ENCODE measurements at regions not wholly inside any gene's neighbourhood (a gene's known extent, or its start where the extent isn't known, plus 50 kb on each side); places are given as distances from the start of the nearest gene placed in this dataset.
A peak's percentile ranks its signal among the peaks of the same experiment; 100 is the strongest.

GRCh38 chr3:187977659-187978058, 176.3 kb upstream of the LPP start:
- H3K4me1 ChIP-seq (ENCODE audit: control insufficient read depth in 1 of 2, insufficient read depth in 1 of 2, low read depth in 1 of 2, low read length in 1 of 2): peaks cover 32 to 42% of the 10 kb centered on the region in 2 experiments
- H3K27ac ChIP-seq: peak overlapping the region; percentile 69
- H3K9me3 ChIP-seq: no peaks in the 10 kb centered on the region
- H3K36me3 ChIP-seq: no peaks in the 10 kb centered on the region
- no peaks in the 10 kb centered on the region for H3K27me3 ChIP-seq
- TF ChIP-seq, protein P1, sequence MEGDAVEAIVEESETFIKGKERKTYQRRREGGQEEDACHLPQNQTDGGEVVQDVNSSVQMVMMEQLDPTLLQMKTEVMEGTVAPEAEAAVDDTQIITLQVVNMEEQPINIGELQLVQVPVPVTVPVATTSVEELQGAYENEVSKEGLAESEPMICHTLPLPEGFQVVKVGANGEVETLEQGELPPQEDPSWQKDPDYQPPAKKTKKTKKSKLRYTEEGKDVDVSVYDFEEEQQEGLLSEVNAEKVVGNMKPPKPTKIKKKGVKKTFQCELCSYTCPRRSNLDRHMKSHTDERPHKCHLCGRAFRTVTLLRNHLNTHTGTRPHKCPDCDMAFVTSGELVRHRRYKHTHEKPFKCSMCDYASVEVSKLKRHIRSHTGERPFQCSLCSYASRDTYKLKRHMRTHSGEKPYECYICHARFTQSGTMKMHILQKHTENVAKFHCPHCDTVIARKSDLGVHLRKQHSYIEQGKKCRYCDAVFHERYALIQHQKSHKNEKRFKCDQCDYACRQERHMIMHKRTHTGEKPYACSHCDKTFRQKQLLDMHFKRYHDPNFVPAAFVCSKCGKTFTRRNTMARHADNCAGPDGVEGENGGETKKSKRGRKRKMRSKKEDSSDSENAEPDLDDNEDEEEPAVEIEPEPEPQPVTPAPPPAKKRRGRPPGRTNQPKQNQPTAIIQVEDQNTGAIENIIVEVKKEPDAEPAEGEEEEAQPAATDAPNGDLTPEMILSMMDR (IDR thresholded peaks at IDR 0.05): no peak
- H3K4me3 ChIP-seq (ENCODE audit: low read depth in 1 of 2, low read length in 1 of 2): no peak overlapping the region

DNA sequence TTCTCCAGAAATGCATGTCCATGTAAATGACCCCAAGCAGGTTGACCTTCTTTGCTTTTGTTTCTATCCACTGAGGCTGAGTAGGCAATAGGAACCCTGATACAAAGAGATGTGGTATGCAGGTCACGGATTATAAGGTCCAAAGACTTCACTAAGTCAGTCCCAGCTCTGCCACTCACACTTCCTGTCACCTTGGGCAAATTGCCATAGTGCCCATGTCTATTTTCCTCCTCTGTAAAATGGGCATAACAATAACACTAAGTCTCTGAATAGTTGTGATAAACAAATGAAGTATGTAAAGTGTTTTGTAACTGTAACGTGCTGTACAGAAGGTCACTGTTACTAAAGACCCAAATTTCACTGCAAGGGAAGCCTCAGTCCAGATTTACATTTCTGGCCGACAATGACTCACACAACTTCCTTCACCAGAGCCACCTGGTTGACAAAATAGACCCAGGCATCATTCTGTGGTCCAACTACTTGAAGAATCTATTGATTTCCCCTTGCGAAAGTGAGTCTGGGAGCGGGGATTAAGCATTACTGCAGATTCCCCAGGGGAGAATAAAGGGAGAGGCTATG, 175.4 kb upstream of the LPP start:
- Histone ChIP-seq H3K4me3 (ENCODE audit: low read depth in 1 of 2, low read length in 1 of 2) (no peak overlapping the region), H3K36me3 (no peaks in the 10 kb centered on the region), H3K9me3 (no peaks in the 10 kb centered on the region), H3K4me1 (ENCODE audit: control insufficient read depth in 1 of 2, insufficient read depth in 1 of 2, low read depth in 1 of 2, low read length in 1 of 2) (peaks cover 28 to 42% of the 10 kb centered on the region in 2 experiments), H3K27ac (peak overlapping the region; percentile 69), H3K27me3 (no peaks in the 10 kb centered on the region)
- TF ChIP-seq, protein P1 (IDR thresholded peaks at IDR 0.05): no peak

GRCh38 chr3:187979564-187979963, 174.4 kb upstream of the LPP start:
- no peaks in the 10 kb centered on the region for H3K9me3 ChIP-seq
- peaks cover 28 to 34% of the 10 kb centered on the region in 2 experiments for H3K4me1 ChIP-seq (ENCODE audit: control insufficient read depth in 1 of 2, insufficient read depth in 1 of 2, low read depth in 1 of 2, low read length in 1 of 2)
- H3K27me3 ChIP-seq: no peaks in the 10 kb centered on the region
- no peak overlapping the region for H3K4me3 ChIP-seq (ENCODE audit: low read depth in 1 of 2, low read length in 1 of 2)
- peak overlapping the region; percentile 69 for H3K27ac ChIP-seq
- no peaks in the 10 kb centered on the region for H3K36me3 ChIP-seq
- TF ChIP-seq, protein P1 (IDR thresholded peaks at IDR 0.05): no peak

- Histone ChIP-seq H3K36me3 (no peaks in the 10 kb centered on the region), H3K4me1 (ENCODE audit: control insufficient read depth in 1 of 2, insufficient read depth in 1 of 2, low read depth in 1 of 2, low read length in 1 of 2) (peaks cover 27 to 28% of the 10 kb centered on the region in 2 experiments), H3K9me3 (no peaks in the 10 kb centered on the region), H3K27me3 (no peaks in the 10 kb centered on the region), H3K27ac (no peak overlapping the region), H3K4me3 (ENCODE audit: low read depth in 1 of 2, low read length in 1 of 2) (no peak overlapping the region)
- TF ChIP-seq, protein P1 (IDR thresholded peaks at IDR 0.05): no peak
These were observed 173.1 kb upstream of the LPP start for GRCh38 chr3:187980861-187981260.

DNA sequence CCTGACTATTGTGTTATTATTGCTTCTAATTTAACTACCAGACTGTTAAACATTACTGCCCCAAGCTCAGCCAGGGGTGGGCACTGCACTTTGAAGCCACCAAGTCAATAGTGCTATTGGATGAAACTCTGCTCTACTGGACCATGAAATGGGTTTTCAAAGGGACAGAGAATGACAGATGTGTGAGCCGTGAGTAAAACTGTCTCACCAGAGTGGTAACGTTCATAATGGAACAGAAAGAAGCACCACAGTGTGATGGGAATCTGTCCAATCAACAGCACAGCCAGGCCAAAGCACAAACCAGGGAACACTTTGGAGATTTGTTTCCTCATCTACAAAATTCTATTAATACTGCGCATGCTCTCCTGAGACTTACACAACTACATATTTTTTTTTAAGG, 171.8 kb upstream of the LPP start:
- TF ChIP-seq, protein P1 (IDR thresholded peaks at IDR 0.05): no peak
- H3K9me3 ChIP-seq: no peaks in the 10 kb centered on the region
- no peak overlapping the region for H3K27ac ChIP-seq
- H3K27me3 ChIP-seq: no peaks in the 10 kb centered on the region
- no peaks in the 10 kb centered on the region for H3K36me3 ChIP-seq
- peaks cover 38 to 39% of the 10 kb centered on the region in 2 experiments for H3K4me1 ChIP-seq (ENCODE audit: control insufficient read depth in 1 of 2, insufficient read depth in 1 of 2, low read depth in 1 of 2, low read length in 1 of 2)
- H3K4me3 ChIP-seq (ENCODE audit: low read depth in 1 of 2, low read length in 1 of 2): no peak overlapping the region

All from neutrophil (primary cell).